ENCODE measurements at regions not wholly inside any gene's neighbourhood (a gene's known extent, or its start where the extent isn't known, plus 50 kb on each side); places are given as distances from the start of the nearest gene placed in this dataset.

GRCh38 chr6:40860443-40860842 lies 178.6 kb downstream of the UNC5CL start:
- TF ChIP-seq CTCF (IDR thresholded peaks at IDR 0.05) = no peak
- Mint-ChIP-seq H3K36me3 (ENCODE audit: low read depth) (no peaks in the 10 kb centered on the region), H3K9me3 (no peaks in the 10 kb centered on the region), H3K27ac (no peak overlapping the region), H3K4me1 (peaks cover 4% of the 10 kb centered on the region), H3K4me3 (no peak overlapping the region), H3K27me3 (peaks cover 9% of the 10 kb centered on the region)
- DNase-seq (no peak), ATAC-seq (ENCODE audit: low read depth) (no peak)
- CTCF ChIA-PET = no interaction called here
- POLR2A ChIA-PET = no interaction called here
- intact Hi-C loops (cut with micrococcal nuclease) = no loop called here

GRCh38 chr6:40856271-40856670 lies 182.8 kb downstream of the UNC5CL start:
- no peak overlapping the region for H3K27ac Mint-ChIP-seq
- ChIA-PET POLR2A (no interaction called here), CTCF (no interaction called here)
- TF ChIP-seq CTCF (IDR thresholded peaks at IDR 0.05) = no peak
- H3K9me3 Mint-ChIP-seq = no peaks in the 10 kb centered on the region
- no peaks in the 10 kb centered on the region for H3K36me3 Mint-ChIP-seq (ENCODE audit: low read depth)
- ATAC-seq (ENCODE audit: low read depth) = no peak
- H3K4me1 Mint-ChIP-seq = peaks cover 6% of the 10 kb centered on the region
- intact Hi-C loops (cut with micrococcal nuclease) = no loop called here
- no peak for DNase-seq
- H3K27me3 Mint-ChIP-seq = peaks cover 9% of the 10 kb centered on the region
- no peak overlapping the region for H3K4me3 Mint-ChIP-seq

GRCh38 chr6:40855168-40855880 lies 183.7 kb downstream of the UNC5CL start:
- Mint-ChIP-seq H3K4me3 (no peak overlapping the region), H3K9me3 (no peaks in the 10 kb centered on the region), H3K27ac (no peak overlapping the region), H3K4me1 (peaks cover 6% of the 10 kb centered on the region), H3K27me3 (peaks cover 9% of the 10 kb centered on the region), H3K36me3 (ENCODE audit: low read depth) (no peaks in the 10 kb centered on the region)
- DNase-seq (no peak), ATAC-seq (ENCODE audit: low read depth) (no peak)
- no peak for TF ChIP-seq CTCF (IDR thresholded peaks at IDR 0.05)
- intact Hi-C loops (cut with micrococcal nuclease) = no loop called here
- ChIA-PET CTCF (no interaction called here), POLR2A (no interaction called here)

GRCh38 chr6:40854592-40854991 lies 184.4 kb downstream of the UNC5CL start:
- no peak overlapping the region for H3K27ac Mint-ChIP-seq
- ATAC-seq (ENCODE audit: low read depth) (no peak), DNase-seq (no peak)
- H3K4me1 Mint-ChIP-seq = peaks cover 6% of the 10 kb centered on the region
- no peak overlapping the region for H3K4me3 Mint-ChIP-seq
- ChIA-PET POLR2A (no interaction called here), CTCF (no interaction called here)
- peaks cover 9% of the 10 kb centered on the region for H3K27me3 Mint-ChIP-seq
- intact Hi-C loops (cut with micrococcal nuclease) = no loop called here
- no peak for TF ChIP-seq CTCF (IDR thresholded peaks at IDR 0.05)
- H3K9me3 Mint-ChIP-seq = no peaks in the 10 kb centered on the region
- no peaks in the 10 kb centered on the region for H3K36me3 Mint-ChIP-seq (ENCODE audit: low read depth)

- POLR2A ChIA-PET = no interaction called here
- CTCF ChIA-PET = no interaction called here
- no peak for TF ChIP-seq CTCF (IDR thresholded peaks at IDR 0.05)
- Mint-ChIP-seq H3K4me1 (peaks cover 2% of the 10 kb centered on the region), H3K36me3 (ENCODE audit: low read depth) (no peaks in the 10 kb centered on the region), H3K9me3 (no peaks in the 10 kb centered on the region), H3K27me3 (peaks cover 7% of the 10 kb centered on the region), H3K27ac (no peak overlapping the region), H3K4me3 (no peak overlapping the region)
- DNase-seq (no peak), ATAC-seq (ENCODE audit: low read depth) (no peak)
- intact Hi-C loops (cut with micrococcal nuclease) = no loop called here
Measured at GRCh38 chr6:40852779-40853373, 186.1 kb downstream of the UNC5CL start.
